Transverse colon (tissue), 4 donors: ENCODE measurements at regions not wholly inside any gene's neighbourhood (a gene's known extent, or its start where the extent isn't known, plus 50 kb on each side); places are given as distances from the start of the nearest gene placed in this dataset.

ENCODE experiments used
- DNase-seq: peaks from one replicate; pipeline ENCODE4 v3.0.0-alpha.2; 2019
- H3K27ac ChIP-seq, 4 donors: fragments of 200-600 bp; sonication (generic); 2 replicates each; pipeline ENCODE4 v1.5.1; 2016 to 2018; ENCODE audit warnings: inconsistent platforms in 4 of 4
- H3K27me3 ChIP-seq: fragments of 200-600 bp; sonication (generic); 2 replicates; pipeline ENCODE4 v1.5.1; 2017; ENCODE audit warnings: inconsistent platforms
- H3K36me3 ChIP-seq, 4 donors: fragments of 200-600 bp; sonication (generic); 2 replicates each; pipeline ENCODE4 v1.5.1; 2017 to 2019; ENCODE audit warnings: inconsistent platforms in 4 of 4
- H3K4me1 ChIP-seq, 4 donors: fragments of 200-600 bp; sonication (generic); 2 replicates each; pipeline ENCODE4 v1.5.1; 2017 to 2020; ENCODE audit warnings: inconsistent platforms in 4 of 4
- H3K4me3 ChIP-seq, 4 donors: fragments of 200-600 bp; sonication (generic); 1 replicate in 1 of 4; 2 replicates in 3 of 4; pipeline versions ENCODE4 v1.5.1 to v1.6.1; 2017 to 2019; ENCODE audit warnings: inconsistent platforms in 4 of 4
- H3K9me3 ChIP-seq, 2 donors: fragments of 200-600 bp; sonication (generic); 2 replicates each; pipeline ENCODE4 v1.5.1; 2017 to 2019; ENCODE audit warnings: inconsistent platforms in 2 of 2
- EP300 ChIP-seq: sonication (generic); formaldehyde crosslinking; IDR thresholded peaks from one replicate; pipeline ENCODE4 v1.6.1; 2017; ENCODE audit warnings: antibody characterized with exemption, low read depth
- POLR2A ChIP-seq: fragments of 450-650 bp; IDR thresholded peaks from one replicate; pipeline ENCODE4 v1.6.1; 2016; ENCODE audit warnings: antibody characterized with exemption, mild to moderate bottlenecking, moderate library complexity
- POLR2AphosphoS5 ChIP-seq, 3 donors: sonication (generic); formaldehyde crosslinking; IDR thresholded peaks; one replicate each; pipeline ENCODE4 v1.6.1; 2016; ENCODE audit warnings: antibody characterized with exemption in 3 of 3
- WGBS, 2 donors: methylation state at CpG; one replicate each; pipeline ENCODE4 v1.1.5; 2018; ENCODE audit warnings: low coverage in 1 of 2; 5-methylcytosine and 5-hydroxymethylcytosine counted together
- in situ Hi-C, 4 donors: fragments of 200-750 bp; cut with MboI; loops; one replicate each; pipeline versions ENCODE4 v1.15.0 to v1.15.1; 2017; ENCODE audit warnings: low sequenced_read_pairs in 3 of 4, low pct_ligation_motif_present in 1 of 4, low pct_unique_long_range_greater_than_20kb in 1 of 4
- intact Hi-C: fragments of 100-400 bp; cut with DNase I; formaldehyde crosslinking; loops from one replicate; pipeline ENCODE4 v1.15.1; 2023; ENCODE audit warnings: low total_unique reads
- TF ChIP-seq, protein P1 (sequence below), 5 experiments: fragments of 200-600 bp in 3 of 5; fragments of 450-650 bp in 2 of 5; sonication (generic) in 3 of 5; IDR thresholded peaks; 1 replicate in 2 of 5; 2 replicates in 3 of 5; pipeline ENCODE4 v1.5.1; 2016 to 2017; ENCODE audit warnings: antibody characterized with exemption in 5 of 5, inconsistent platforms in 3 of 5, mild to moderate bottlenecking in 2 of 5, moderate library complexity in 1 of 5

- no peaks in the 10 kb centered on the region for H3K9me3 ChIP-seq
- DNase-seq: no peak
- H3K27ac ChIP-seq: no peak overlapping the region
- no peak overlapping the region for H3K4me3 ChIP-seq
- TF ChIP-seq POLR2AphosphoS5 (IDR thresholded peaks at IDR 0.05): no peak
- TF ChIP-seq POLR2A: no peak
- TF ChIP-seq EP300: no peak
- TF ChIP-seq, protein P1, sequence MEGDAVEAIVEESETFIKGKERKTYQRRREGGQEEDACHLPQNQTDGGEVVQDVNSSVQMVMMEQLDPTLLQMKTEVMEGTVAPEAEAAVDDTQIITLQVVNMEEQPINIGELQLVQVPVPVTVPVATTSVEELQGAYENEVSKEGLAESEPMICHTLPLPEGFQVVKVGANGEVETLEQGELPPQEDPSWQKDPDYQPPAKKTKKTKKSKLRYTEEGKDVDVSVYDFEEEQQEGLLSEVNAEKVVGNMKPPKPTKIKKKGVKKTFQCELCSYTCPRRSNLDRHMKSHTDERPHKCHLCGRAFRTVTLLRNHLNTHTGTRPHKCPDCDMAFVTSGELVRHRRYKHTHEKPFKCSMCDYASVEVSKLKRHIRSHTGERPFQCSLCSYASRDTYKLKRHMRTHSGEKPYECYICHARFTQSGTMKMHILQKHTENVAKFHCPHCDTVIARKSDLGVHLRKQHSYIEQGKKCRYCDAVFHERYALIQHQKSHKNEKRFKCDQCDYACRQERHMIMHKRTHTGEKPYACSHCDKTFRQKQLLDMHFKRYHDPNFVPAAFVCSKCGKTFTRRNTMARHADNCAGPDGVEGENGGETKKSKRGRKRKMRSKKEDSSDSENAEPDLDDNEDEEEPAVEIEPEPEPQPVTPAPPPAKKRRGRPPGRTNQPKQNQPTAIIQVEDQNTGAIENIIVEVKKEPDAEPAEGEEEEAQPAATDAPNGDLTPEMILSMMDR (IDR thresholded peaks at IDR 0.05): no peak
- in situ Hi-C loops: no loop called here
- H3K4me1 ChIP-seq: no peaks in the 10 kb centered on the region
- WGBS, 2 donors: 11 to 54% methylated on average over 1 of the region's 1 CpG
- intact Hi-C loops: no loop called here
- H3K27me3 ChIP-seq: no peaks in the 10 kb centered on the region
- H3K36me3 ChIP-seq: no peaks in the 10 kb centered on the region
These were observed 1084.4 kb downstream of the SLITRK1 start for GRCh38 chr13:82797876-82798275.

DNA sequence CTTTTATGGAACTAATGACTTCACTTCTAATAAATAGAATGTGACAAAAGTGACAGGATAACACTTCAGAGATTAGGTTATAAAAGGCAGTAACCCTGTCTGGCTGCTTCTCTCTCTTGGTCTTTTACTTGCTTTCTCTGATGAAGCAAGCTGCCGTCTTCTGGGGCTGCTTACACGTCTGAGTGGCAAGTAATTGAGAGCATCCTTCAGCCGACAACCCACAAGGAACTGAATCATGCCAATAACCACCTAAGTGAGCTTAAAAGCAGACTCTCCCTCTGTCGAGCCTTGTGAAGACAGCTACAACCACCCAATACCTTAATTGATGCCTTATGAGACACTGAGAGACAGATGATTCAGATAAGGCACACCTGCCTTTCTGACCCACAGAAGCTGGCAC lies 1091.2 kb downstream of the SLITRK1 start:
- intact Hi-C loops: no loop called here
- DNase-seq: no peak

DNA sequence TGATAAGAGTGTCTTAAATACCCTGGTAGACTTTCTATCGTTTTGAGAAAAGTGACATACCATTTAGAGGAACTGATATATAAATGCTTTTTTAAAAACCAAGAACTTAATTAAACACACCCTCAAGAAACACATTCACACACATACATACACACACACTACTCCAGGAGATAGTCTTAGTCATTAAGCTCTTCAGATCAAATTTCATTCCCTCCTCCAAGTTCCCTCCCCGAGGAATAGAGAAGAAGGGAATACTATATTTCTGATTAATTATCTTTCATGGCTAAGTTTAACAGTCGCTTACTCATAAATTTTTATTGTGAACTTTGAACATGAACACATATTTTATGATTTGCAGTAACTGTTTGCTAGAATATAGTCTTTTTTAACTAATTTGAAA lies 1109.5 kb downstream of the SLITRK1 start:
- no peak overlapping the region for H3K27ac ChIP-seq
- TF ChIP-seq EP300 (no peak), POLR2A (no peak), POLR2AphosphoS5 (IDR thresholded peaks at IDR 0.05) (no peak)
- TF ChIP-seq, protein P1 (IDR thresholded peaks at IDR 0.05): no peak
- intact Hi-C loops (no loop called here), in situ Hi-C loops (no loop called here)
- no peaks in the 10 kb centered on the region for H3K9me3 ChIP-seq
- H3K27me3 ChIP-seq: no peaks in the 10 kb centered on the region
- 48 to 55% methylated on average over 3 of the region's 3 CpGs for WGBS, 2 donors
- no peak for DNase-seq
- no peaks in the 10 kb centered on the region for H3K36me3 ChIP-seq
- no peaks in the 10 kb centered on the region for H3K4me1 ChIP-seq
- no peak overlapping the region for H3K4me3 ChIP-seq

More for the DNA sequence above, 1091.2 kb downstream of the SLITRK1 start:
- TF ChIP-seq EP300: no peak
- no peak for TF ChIP-seq POLR2A
- TF ChIP-seq, protein P1 (IDR thresholded peaks at IDR 0.05): no peak
- TF ChIP-seq POLR2AphosphoS5 (IDR thresholded peaks at IDR 0.05): no peak
- 58 to 67% methylated on average over 4 of the region's 4 CpGs for WGBS, 2 donors
- H3K36me3 ChIP-seq: no peaks in the 10 kb centered on the region
- in situ Hi-C loops: no loop called here
- H3K27me3 ChIP-seq: no peaks in the 10 kb centered on the region
- H3K4me3 ChIP-seq: no peak overlapping the region
- no peaks in the 10 kb centered on the region for H3K4me1 ChIP-seq
- H3K27ac ChIP-seq: no peak overlapping the region
- no peaks in the 10 kb centered on the region for H3K9me3 ChIP-seq

DNA sequence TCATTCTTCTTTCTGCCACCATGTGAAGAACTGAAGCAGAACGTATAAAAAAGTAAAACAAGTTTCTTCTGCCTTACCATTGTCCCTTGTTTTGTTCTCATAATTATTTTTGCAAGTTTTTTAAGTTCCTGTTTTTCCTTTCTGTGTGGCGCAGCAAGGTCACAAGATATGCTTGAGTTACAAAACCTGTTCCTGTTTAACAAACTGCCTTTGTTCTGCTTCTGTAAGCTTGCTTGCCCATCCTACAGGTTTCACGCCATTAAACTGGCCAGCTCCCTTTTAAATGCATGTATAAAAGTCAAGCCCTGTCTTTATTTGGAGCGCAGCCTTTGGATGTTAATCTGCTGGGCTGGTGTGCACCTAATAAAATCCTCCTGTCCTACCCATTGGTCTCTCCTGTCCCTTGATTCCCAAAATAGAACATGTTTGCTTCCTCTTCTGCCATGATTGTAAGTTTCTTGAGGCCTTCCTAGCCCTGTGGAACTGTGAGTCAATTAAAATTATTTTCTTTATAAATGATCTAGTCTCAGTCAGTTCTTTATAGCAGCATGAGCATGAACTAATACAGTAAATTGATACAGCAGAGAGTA lies 1115.4 kb downstream of the SLITRK1 start:
- intact Hi-C loops: no loop called here

More for the DNA sequence above, 1115.4 kb downstream of the SLITRK1 start:
- Histone ChIP-seq H3K4me1 (no peaks in the 10 kb centered on the region), H3K4me3 (no peak overlapping the region), H3K36me3 (no peaks in the 10 kb centered on the region), H3K27me3 (no peaks in the 10 kb centered on the region), H3K9me3 (peaks cover 0 to 6% of the 10 kb centered on the region in 2 donors), H3K27ac (no peak overlapping the region)
- DNase-seq: no peak
- in situ Hi-C loops: no loop called here
- WGBS, 2 donors: 60 to 64% methylated on average over 3 to 4 of the region's 4 CpGs
- TF ChIP-seq POLR2A: no peak
- no peak for TF ChIP-seq POLR2AphosphoS5 (IDR thresholded peaks at IDR 0.05)
- TF ChIP-seq EP300: no peak
- TF ChIP-seq, protein P1 (IDR thresholded peaks at IDR 0.05): no peak
